ENCODE measurements at regions not wholly inside any gene's neighbourhood (a gene's known extent, or its start where the extent isn't known, plus 50 kb on each side); places are given as distances from the start of the nearest gene placed in this dataset.

DNA sequence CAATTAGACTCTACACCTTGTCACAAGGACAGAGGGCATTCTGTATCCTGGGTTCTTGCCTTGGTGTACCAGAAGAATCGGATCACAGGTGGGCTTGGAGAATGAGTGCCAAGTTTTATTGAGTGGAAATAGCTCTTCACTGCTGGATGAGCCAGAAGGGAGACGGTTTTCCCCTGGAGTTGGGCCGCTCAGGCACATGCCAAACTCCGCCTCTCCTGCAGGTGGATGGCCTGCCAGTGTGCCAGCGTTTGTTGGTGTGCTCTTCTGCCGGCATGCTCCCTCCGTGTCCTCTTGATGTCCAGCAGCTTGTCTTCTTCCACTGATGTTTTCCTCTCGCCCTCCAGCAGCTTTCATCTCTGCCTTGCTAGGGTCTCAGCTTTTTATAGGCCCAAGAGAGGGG is 115.5 kb upstream of the RAB27B start:
- TF ChIP-seq EZH2phosphoT487 (IDR thresholded peaks at IDR 0.05; ENCODE audit: borderline replicate concordance, low read length): no peak
- TF ChIP-seq, protein P1, sequence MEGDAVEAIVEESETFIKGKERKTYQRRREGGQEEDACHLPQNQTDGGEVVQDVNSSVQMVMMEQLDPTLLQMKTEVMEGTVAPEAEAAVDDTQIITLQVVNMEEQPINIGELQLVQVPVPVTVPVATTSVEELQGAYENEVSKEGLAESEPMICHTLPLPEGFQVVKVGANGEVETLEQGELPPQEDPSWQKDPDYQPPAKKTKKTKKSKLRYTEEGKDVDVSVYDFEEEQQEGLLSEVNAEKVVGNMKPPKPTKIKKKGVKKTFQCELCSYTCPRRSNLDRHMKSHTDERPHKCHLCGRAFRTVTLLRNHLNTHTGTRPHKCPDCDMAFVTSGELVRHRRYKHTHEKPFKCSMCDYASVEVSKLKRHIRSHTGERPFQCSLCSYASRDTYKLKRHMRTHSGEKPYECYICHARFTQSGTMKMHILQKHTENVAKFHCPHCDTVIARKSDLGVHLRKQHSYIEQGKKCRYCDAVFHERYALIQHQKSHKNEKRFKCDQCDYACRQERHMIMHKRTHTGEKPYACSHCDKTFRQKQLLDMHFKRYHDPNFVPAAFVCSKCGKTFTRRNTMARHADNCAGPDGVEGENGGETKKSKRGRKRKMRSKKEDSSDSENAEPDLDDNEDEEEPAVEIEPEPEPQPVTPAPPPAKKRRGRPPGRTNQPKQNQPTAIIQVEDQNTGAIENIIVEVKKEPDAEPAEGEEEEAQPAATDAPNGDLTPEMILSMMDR (IDR thresholded peaks at IDR 0.05; ENCODE audit: low read depth, low read length, poor library complexity, severe bottlenecking): no peak
